ENCODE measurements at regions not wholly inside any gene's neighbourhood (a gene's known extent, or its start where the extent isn't known, plus 50 kb on each side); places are given as distances from the start of the nearest gene placed in this dataset.

DNA sequence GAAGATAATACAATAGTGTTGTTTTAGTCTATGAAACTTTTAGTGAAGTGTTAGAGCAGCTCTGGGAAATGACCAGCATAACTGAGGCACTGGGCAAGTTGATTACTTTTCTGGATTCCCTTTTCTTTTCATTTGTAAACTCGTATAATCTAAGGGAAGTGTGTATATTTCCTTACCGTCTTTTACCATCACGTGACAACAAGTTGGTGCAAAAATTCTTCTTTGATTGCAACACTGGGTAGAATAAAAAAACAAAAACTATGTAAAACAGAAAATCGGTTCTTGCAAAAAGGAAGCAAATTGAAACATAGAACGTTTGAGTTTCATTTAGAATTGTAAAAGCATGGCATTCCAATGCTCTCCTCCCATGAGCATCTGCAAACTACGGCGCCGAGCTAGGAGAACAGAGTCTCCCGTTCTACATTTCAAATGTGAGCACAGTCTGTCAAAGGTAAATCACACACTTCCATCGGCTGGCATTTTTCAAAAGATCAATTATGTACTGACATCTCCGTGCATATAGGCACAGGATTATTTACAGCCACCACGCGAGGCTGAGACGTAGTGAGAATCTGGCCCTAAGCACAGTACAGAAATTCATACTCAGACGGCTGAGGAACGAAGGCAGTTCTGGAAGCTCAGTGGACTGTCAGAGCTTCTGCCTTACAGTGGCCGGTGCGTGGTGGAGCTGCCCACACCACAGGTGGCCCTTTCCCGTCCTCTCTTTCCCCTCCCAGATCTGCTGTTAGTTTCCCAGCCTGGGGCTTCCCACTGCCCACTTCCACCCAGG lies 314.0 kb downstream of the BMP7 start:
- Histone ChIP-seq H3K36me3 (no peaks in the 10 kb centered on the region), H3K27me3 (no peaks in the 10 kb centered on the region), H3K4me3 (no peak overlapping the region), H3K9me3 (no peaks in the 10 kb centered on the region), H3K27ac (no peak overlapping the region), H3K4me1 (ENCODE audit: insufficient read depth) (no peaks in the 10 kb centered on the region)
- intact Hi-C loops (cut with DNase I): no loop called here
- no peak for DNase-seq
- 23 to 41% (median 34%) methylated on average over 19 of the region's 19 CpGs for WGBS, 3 donors
- TF ChIP-seq, protein P1, sequence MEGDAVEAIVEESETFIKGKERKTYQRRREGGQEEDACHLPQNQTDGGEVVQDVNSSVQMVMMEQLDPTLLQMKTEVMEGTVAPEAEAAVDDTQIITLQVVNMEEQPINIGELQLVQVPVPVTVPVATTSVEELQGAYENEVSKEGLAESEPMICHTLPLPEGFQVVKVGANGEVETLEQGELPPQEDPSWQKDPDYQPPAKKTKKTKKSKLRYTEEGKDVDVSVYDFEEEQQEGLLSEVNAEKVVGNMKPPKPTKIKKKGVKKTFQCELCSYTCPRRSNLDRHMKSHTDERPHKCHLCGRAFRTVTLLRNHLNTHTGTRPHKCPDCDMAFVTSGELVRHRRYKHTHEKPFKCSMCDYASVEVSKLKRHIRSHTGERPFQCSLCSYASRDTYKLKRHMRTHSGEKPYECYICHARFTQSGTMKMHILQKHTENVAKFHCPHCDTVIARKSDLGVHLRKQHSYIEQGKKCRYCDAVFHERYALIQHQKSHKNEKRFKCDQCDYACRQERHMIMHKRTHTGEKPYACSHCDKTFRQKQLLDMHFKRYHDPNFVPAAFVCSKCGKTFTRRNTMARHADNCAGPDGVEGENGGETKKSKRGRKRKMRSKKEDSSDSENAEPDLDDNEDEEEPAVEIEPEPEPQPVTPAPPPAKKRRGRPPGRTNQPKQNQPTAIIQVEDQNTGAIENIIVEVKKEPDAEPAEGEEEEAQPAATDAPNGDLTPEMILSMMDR (IDR thresholded peaks at IDR 0.05): no peak
- TF ChIP-seq EP300 (IDR thresholded peaks at IDR 0.05) (no peak), POLR2A (IDR thresholded peaks at IDR 0.05) (no peak)

DNA sequence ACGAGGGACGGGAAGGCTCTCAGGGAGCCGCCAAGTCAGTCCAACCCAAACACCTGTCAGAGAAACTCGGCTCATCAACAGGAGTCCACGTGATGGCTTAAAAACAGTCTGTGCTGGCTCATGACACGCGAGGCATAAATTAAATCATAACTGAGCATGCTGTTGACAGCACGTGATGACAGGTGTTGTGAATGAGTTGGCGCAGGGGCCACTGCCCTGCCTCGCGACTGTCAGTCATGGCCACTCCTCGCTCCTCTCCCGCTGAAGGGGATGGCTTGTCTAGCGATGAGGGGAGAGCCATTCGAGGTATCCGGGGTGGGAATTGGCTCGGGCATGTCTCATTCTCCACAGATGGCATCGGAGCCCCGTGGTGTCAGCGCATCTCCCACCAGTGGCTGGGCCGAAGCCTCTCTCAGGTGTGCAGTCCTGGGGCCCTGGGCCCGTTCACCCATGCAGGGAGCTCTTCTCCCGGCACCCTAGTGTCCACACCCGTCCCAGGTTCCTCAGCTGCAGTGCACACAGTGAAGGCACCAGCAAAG lies 313.3 kb downstream of the BMP7 start:
- 68 to 73% (median 71%) methylated on average over 24 of the region's 24 CpGs for WGBS, 3 donors
- intact Hi-C loops (cut with DNase I): no loop called here
- no peak for DNase-seq
- H3K4me3 ChIP-seq: no peak overlapping the region
- no peaks in the 10 kb centered on the region for H3K4me1 ChIP-seq (ENCODE audit: insufficient read depth)
- no peaks in the 10 kb centered on the region for H3K9me3 ChIP-seq
- TF ChIP-seq EP300 (IDR thresholded peaks at IDR 0.05) (no peak), POLR2A (IDR thresholded peaks at IDR 0.05) (no peak)
- TF ChIP-seq, protein P1 (IDR thresholded peaks at IDR 0.05): no peak
- H3K36me3 ChIP-seq: no peaks in the 10 kb centered on the region
- no peak overlapping the region for H3K27ac ChIP-seq
- no peaks in the 10 kb centered on the region for H3K27me3 ChIP-seq

DNA sequence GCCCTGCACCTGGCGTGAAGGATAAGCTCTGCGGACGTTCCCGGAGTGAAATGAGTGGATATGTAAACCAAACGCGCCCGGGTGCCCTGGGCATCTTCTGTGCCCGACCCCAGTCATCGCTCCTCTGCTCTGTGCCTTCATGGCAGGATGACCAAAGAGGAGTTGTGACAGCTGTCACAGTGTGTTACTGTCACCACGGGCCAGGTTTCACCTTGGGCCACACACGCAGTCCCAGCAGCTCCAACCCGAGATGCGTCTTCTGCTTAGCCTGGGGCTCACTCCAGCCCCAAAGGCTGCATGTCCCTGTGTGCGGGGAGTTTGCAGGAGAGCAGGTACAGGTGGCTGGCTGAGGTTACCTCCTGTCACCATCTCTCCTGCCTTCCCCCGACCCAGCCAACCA lies 311.6 kb downstream of the BMP7 start:
- no peak for DNase-seq
- Histone ChIP-seq H3K27ac (no peak overlapping the region), H3K4me1 (ENCODE audit: insufficient read depth) (no peaks in the 10 kb centered on the region), H3K27me3 (no peaks in the 10 kb centered on the region), H3K36me3 (no peaks in the 10 kb centered on the region), H3K4me3 (no peak overlapping the region), H3K9me3 (no peaks in the 10 kb centered on the region)
- WGBS, 3 donors: 83 to 89% (median 86%) methylated on average over 15 of the region's 15 CpGs
- TF ChIP-seq, protein P1 (IDR thresholded peaks at IDR 0.05): no peak
- TF ChIP-seq EP300 (IDR thresholded peaks at IDR 0.05) (no peak), POLR2A (IDR thresholded peaks at IDR 0.05) (no peak)
- intact Hi-C loops (cut with DNase I): no loop called here

DNA sequence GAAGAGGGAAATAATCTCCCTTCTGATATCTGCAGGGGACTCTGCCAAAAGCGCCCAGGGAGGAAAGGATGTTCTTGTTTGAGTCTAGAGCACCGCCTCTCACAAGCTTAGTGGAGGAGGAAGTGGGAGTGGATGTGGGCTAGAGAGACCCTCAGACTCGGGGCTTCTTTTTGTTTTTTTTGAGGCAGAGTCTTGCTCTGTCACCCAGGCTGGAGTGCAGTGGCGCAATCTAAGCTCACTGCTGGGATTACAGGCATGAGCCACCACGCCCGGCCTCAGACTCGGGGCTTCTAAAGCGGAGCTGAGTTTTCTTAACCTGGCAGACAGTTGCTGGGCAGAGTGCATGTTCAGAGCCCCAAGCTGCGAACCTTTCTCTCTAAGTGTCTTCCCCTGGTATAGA lies 310.8 kb downstream of the BMP7 start:
- 18 to 33% (median 22%) methylated on average over 9 of the region's 9 CpGs for WGBS, 3 donors
- no peaks in the 10 kb centered on the region for H3K36me3 ChIP-seq

DNA sequence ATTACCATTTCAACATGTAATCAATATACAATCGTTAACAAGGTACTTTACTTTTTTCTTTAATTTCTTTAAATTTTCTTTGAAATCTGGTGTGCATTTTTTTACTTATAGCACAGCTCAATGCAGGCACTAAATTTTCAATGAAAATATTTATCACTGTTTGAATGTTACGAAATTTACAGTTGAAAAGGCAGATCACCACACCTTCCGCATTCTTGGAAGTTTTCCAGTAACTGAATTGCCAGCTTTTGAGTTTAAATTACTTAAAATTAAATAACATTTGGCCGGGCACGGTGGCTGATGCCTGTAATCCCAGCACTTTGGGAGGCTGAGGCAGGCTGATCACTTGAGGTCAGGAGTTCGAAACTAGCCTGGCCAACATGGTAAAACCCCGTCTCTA lies 309.9 kb downstream of the BMP7 start:
- no peak for DNase-seq
- H3K4me1 ChIP-seq (ENCODE audit: insufficient read depth): no peaks in the 10 kb centered on the region
- intact Hi-C loops (cut with DNase I): no loop called here
- no peaks in the 10 kb centered on the region for H3K36me3 ChIP-seq
- TF ChIP-seq POLR2A (IDR thresholded peaks at IDR 0.05): no peak
- TF ChIP-seq, protein P1 (IDR thresholded peaks at IDR 0.05): no peak
- no peak for TF ChIP-seq EP300 (IDR thresholded peaks at IDR 0.05)
- no peaks in the 10 kb centered on the region for H3K9me3 ChIP-seq
- WGBS, 3 donors: 80 to 86% (median 83%) methylated on average over 7 of the region's 7 CpGs
- H3K4me3 ChIP-seq: no peak overlapping the region
- H3K27ac ChIP-seq: no peak overlapping the region
- H3K27me3 ChIP-seq: no peaks in the 10 kb centered on the region

More for the DNA sequence above, 310.8 kb downstream of the BMP7 start:
- Histone ChIP-seq H3K27me3 (no peaks in the 10 kb centered on the region), H3K4me3 (no peak overlapping the region), H3K9me3 (no peaks in the 10 kb centered on the region), H3K27ac (no peak overlapping the region), H3K4me1 (ENCODE audit: insufficient read depth) (no peaks in the 10 kb centered on the region)
- no peak for DNase-seq
- intact Hi-C loops (cut with DNase I): no loop called here
- TF ChIP-seq EP300 (IDR thresholded peaks at IDR 0.05): no peak
